Loucy (cell line): ENCODE measurements at regions not wholly inside any gene's neighbourhood (a gene's known extent, or its start where the extent isn't known, plus 50 kb on each side); places are given as distances from the start of the nearest gene placed in this dataset.

ENCODE experiments used
- H2AFZ ChIP-seq: fragments of 200-600 bp; sonication (generic); 2 replicates; pipeline ENCODE4 v1.6.0; 2016; ENCODE audit warnings: antibody characterized with exemption, mild to moderate bottlenecking, low read length, moderate library complexity
- H3F3A ChIP-seq: fragments of 200-600 bp; 2 replicates; pipeline ENCODE4 v1.6.0; 2016; ENCODE audit warnings: antibody characterized with exemption, low read depth, mild to moderate bottlenecking
- H3K27me3 ChIP-seq: fragments of 200-600 bp; sonication (generic); 2 replicates; pipeline ENCODE4 v1.6.1; 2014; ENCODE audit warnings: low read length, mild to moderate bottlenecking; ENCODE audit not compliant: insufficient read depth, poor library complexity, severe bottlenecking
- H3K36me3 ChIP-seq: fragments of 200-600 bp; sonication (generic); 2 replicates; pipeline ENCODE4 v1.6.1; 2016; ENCODE audit warnings: low read length; ENCODE audit not compliant: insufficient read depth
- H3K4me1 ChIP-seq: fragments of 200-600 bp; sonication (generic); 2 replicates; pipeline ENCODE4 v1.5.1; 2014; ENCODE audit warnings: low read length, mild to moderate bottlenecking; ENCODE audit not compliant: insufficient read depth, poor library complexity, severe bottlenecking
- H3K4me2 ChIP-seq: fragments of 200-600 bp; sonication (generic); 2 replicates; pipeline ENCODE4 v1.6.0; 2014; ENCODE audit warnings: antibody characterized with exemption, low read length, low read depth, mild to moderate bottlenecking; ENCODE audit not compliant: poor library complexity, severe bottlenecking
- H3K4me3 ChIP-seq: fragments of 200-600 bp; sonication (generic); 2 replicates; pipeline ENCODE4 v1.5.1; 2014; ENCODE audit warnings: low read length, mild to moderate bottlenecking, mixed read lengths; ENCODE audit not compliant: poor library complexity, severe bottlenecking
- H3K79me2 ChIP-seq: fragments of 200-600 bp; sonication (generic); 2 replicates; pipeline ENCODE4 v1.6.1; 2014; ENCODE audit warnings: low read length; ENCODE audit not compliant: insufficient read depth
- H3K9ac ChIP-seq: fragments of 200-600 bp; sonication (generic); 2 replicates; pipeline ENCODE4 v1.6.0; 2014; ENCODE audit warnings: mild to moderate bottlenecking, low read depth, low read length, moderate library complexity; ENCODE audit not compliant: poor library complexity, severe bottlenecking
- H3K9me2 ChIP-seq: fragments of 200-600 bp; sonication (generic); replicated peaks from 2 replicates; pipeline ENCODE4 v1.6.1; 2016; ENCODE audit warnings: low read depth, low read length, mixed read lengths
- H3K9me3 ChIP-seq: fragments of 200-600 bp; sonication (generic); 2 replicates; pipeline ENCODE4 v1.6.1; 2014; ENCODE audit warnings: mild to moderate bottlenecking, antibody characterized with exemption, low read length, low read depth; ENCODE audit not compliant: insufficient read depth
- H4K20me1 ChIP-seq: fragments of 200-600 bp; sonication (generic); 2 replicates; pipeline ENCODE4 v1.6.0; 2014; ENCODE audit warnings: antibody characterized with exemption, low read length, mild to moderate bottlenecking; ENCODE audit not compliant: insufficient read depth, poor library complexity, severe bottlenecking
- CTCF ChIP-seq: fragments of 200-600 bp; sonication (generic); conservative IDR thresholded peaks from 2 replicates; pipeline ENCODE4 v1.5.1; 2014; ENCODE audit warnings: mild to moderate bottlenecking, antibody characterized with exemption, low read length
- EZH2phosphoT487 ChIP-seq: fragments of 200-600 bp; IDR thresholded peaks from 2 replicates; pipeline ENCODE4 v1.6.1; 2018; ENCODE audit warnings: antibody characterized with exemption, mild to moderate bottlenecking, moderate library complexity, borderline replicate concordance

GRCh38 chr5:119694284-119694683 is 64.9 kb downstream of the FAM170A start:
- H3F3A ChIP-seq, result no peaks in the 10 kb centered on the region
- no peaks in the 10 kb centered on the region for H3K79me2 ChIP-seq
- TF ChIP-seq EZH2phosphoT487, result no peak
- TF ChIP-seq CTCF, result no peak
- H3K9me3 ChIP-seq, result no peaks in the 10 kb centered on the region
- no peaks in the 10 kb centered on the region for H3K27me3 ChIP-seq
- H3K36me3 ChIP-seq, result no peaks in the 10 kb centered on the region
- H3K9ac ChIP-seq, result no peak overlapping the region
- H2AFZ ChIP-seq, result no peak overlapping the region
- no peak overlapping the region for H3K4me3 ChIP-seq
- H4K20me1 ChIP-seq, result no peaks in the 10 kb centered on the region
- no peaks in the 10 kb centered on the region for H3K4me1 ChIP-seq
- no peak overlapping the region for H3K4me2 ChIP-seq
- no peaks in the 10 kb centered on the region for H3K9me2 ChIP-seq

- no peaks in the 10 kb centered on the region for H3K4me1 ChIP-seq
- no peaks in the 10 kb centered on the region for H3K9me3 ChIP-seq
- H3K4me2 ChIP-seq, result no peak overlapping the region
- no peaks in the 10 kb centered on the region for H4K20me1 ChIP-seq
- no peak overlapping the region for H3K9ac ChIP-seq
- H3K4me3 ChIP-seq, result no peak overlapping the region
- H3K27me3 ChIP-seq, result no peaks in the 10 kb centered on the region
- no peak overlapping the region for H2AFZ ChIP-seq
- H3F3A ChIP-seq, result no peaks in the 10 kb centered on the region
- no peaks in the 10 kb centered on the region for H3K9me2 ChIP-seq
- H3K36me3 ChIP-seq, result no peaks in the 10 kb centered on the region
- H3K79me2 ChIP-seq, result no peaks in the 10 kb centered on the region
- TF ChIP-seq CTCF (no peak), EZH2phosphoT487 (no peak)
These were observed 76.7 kb downstream of the FAM170A start for GRCh38 chr5:119706049-119706448.

GRCh38 chr5:119708076-119708790 is 78.9 kb downstream of the FAM170A start:
- Histone ChIP-seq H3K9me3 (no peaks in the 10 kb centered on the region), H3K4me1 (no peaks in the 10 kb centered on the region), H3K4me3 (no peak overlapping the region), H3K79me2 (no peaks in the 10 kb centered on the region), H3K9ac (no peak overlapping the region), H3K27me3 (no peaks in the 10 kb centered on the region), H3K9me2 (no peaks in the 10 kb centered on the region), H2AFZ (no peak overlapping the region), H4K20me1 (no peaks in the 10 kb centered on the region), H3F3A (no peaks in the 10 kb centered on the region), H3K4me2 (no peak overlapping the region), H3K36me3 (no peaks in the 10 kb centered on the region)
- TF ChIP-seq CTCF (no peak), EZH2phosphoT487 (no peak)
